Bronchial epithelial cell (primary cell): ENCODE measurements at regions not wholly inside any gene's neighbourhood (a gene's known extent, or its start where the extent isn't known, plus 50 kb on each side); places are given as distances from the start of the nearest gene placed in this dataset.
A peak's percentile ranks its signal among the peaks of the same experiment; 100 is the strongest.

Source experiments
- DNase-seq: peaks from one replicate; pipeline ENCODE4 v3.0.0-alpha.2; 2010; ENCODE audit warnings: low read depth
- FAIRE-seq: peaks from 2 replicates; lab custom pipeline; 2011; peaks lifted over from hg19 to GRCh38; lab: Jason Lieb, UNC
- H3K27me3 ChIP-seq: 2 replicates; pipeline ENCODE4 v1.5.1; 2011; ENCODE audit warnings: low read length; ENCODE audit not compliant: control insufficient read depth, insufficient read depth
- H3K36me3 ChIP-seq: 2 replicates; pipeline ENCODE4 v1.5.1; 2011; ENCODE audit warnings: low read length; ENCODE audit not compliant: control insufficient read depth, insufficient read depth
- H3K4me3 ChIP-seq: 2 replicates; pipeline ENCODE4 v1.5.1; 2011; ENCODE audit warnings: mild to moderate bottlenecking, low read depth, low read length, control low read depth
- CTCF ChIP-seq: IDR thresholded peaks from 2 replicates; pipeline ENCODE4 v1.5.1; 2011; ENCODE audit warnings: mild to moderate bottlenecking, moderate library complexity, low read length, control low read depth, inconsistent platforms; ENCODE audit not compliant: insufficient read depth, severe bottlenecking

- Histone ChIP-seq H3K27me3 (no peaks in the 10 kb centered on the region), H3K36me3 (no peaks in the 10 kb centered on the region), H3K4me3 (no peak overlapping the region)
- FAIRE-seq, result no peak
- DNase-seq, result peak; percentile 28
- TF ChIP-seq CTCF, result no peak
Observed at GRCh38 chr3:18225709-18226108, 199.4 kb downstream of the SATB1 start.

GRCh38 chr3:18224426-18224825 is 200.7 kb downstream of the SATB1 start:
- DNase-seq (no peak), FAIRE-seq (no peak)
- Histone ChIP-seq H3K27me3 (no peaks in the 10 kb centered on the region), H3K36me3 (no peaks in the 10 kb centered on the region), H3K4me3 (no peak overlapping the region)
- TF ChIP-seq CTCF, result no peak

- FAIRE-seq, result no peak
- Histone ChIP-seq H3K4me3 (no peak overlapping the region), H3K36me3 (no peaks in the 10 kb centered on the region), H3K27me3 (no peaks in the 10 kb centered on the region)
- DNase-seq, result no peak
- no peak for TF ChIP-seq CTCF
Observed at GRCh38 chr3:18223974-18224373, 201.2 kb downstream of the SATB1 start.

- Histone ChIP-seq H3K36me3 (no peaks in the 10 kb centered on the region), H3K27me3 (no peaks in the 10 kb centered on the region), H3K4me3 (no peak overlapping the region)
- no peak for DNase-seq
- no peak for FAIRE-seq
- TF ChIP-seq CTCF, result no peak
Observed at GRCh38 chr3:18223571-18223970, 201.6 kb downstream of the SATB1 start.

GRCh38 chr3:18222686-18223085 is 202.5 kb downstream of the SATB1 start:
- no peak overlapping the region for H3K4me3 ChIP-seq
- FAIRE-seq, result peak; percentile 66
- no peak for DNase-seq
- TF ChIP-seq CTCF, result no peak
- no peaks in the 10 kb centered on the region for H3K36me3 ChIP-seq
- H3K27me3 ChIP-seq, result no peaks in the 10 kb centered on the region

GRCh38 chr3:18217507-18218174 is 207.5 kb downstream of the SATB1 start:
- no peaks in the 10 kb centered on the region for H3K27me3 ChIP-seq
- no peak overlapping the region for H3K4me3 ChIP-seq
- DNase-seq, result no peak
- FAIRE-seq, result no peak
- no peaks in the 10 kb centered on the region for H3K36me3 ChIP-seq
- no peak for TF ChIP-seq CTCF
